ENCODE measurements at regions not wholly inside any gene's neighbourhood (a gene's known extent, or its start where the extent isn't known, plus 50 kb on each side); places are given as distances from the start of the nearest gene placed in this dataset.

- Histone ChIP-seq H3K4me1 (ENCODE audit: insufficient read depth) (peaks cover 4% of the 10 kb centered on the region; the same call in 1 of the 2 replicates), H3K27ac (ENCODE audit: low read depth) (no peak overlapping the region), H4K20me1 (replicated peaks; ENCODE audit: insufficient read depth) (no peaks in the 10 kb centered on the region), H3F3A (replicated peaks; ENCODE audit: low read depth) (no peaks in the 10 kb centered on the region), H3K27me3 (ENCODE audit: insufficient read depth) (no peaks in the 10 kb centered on the region), H3K4me3 (no peak overlapping the region), H3K4me2 (no peak overlapping the region), H2AFZ (peak overlapping the region; percentile 33; the same call in 1 of the 2 replicates), H3K79me2 (replicated peaks; ENCODE audit: insufficient read depth) (no peaks in the 10 kb centered on the region), H3K36me3 (ENCODE audit: insufficient read depth) (no peaks in the 10 kb centered on the region), H3K9me2 (ENCODE audit: insufficient read depth) (no peaks in the 10 kb centered on the region)
- TF ChIP-seq JUNB (IDR thresholded peaks at IDR 0.05; ENCODE audit: unreplicated experiment), result no peak
- TF ChIP-seq, protein P1, sequence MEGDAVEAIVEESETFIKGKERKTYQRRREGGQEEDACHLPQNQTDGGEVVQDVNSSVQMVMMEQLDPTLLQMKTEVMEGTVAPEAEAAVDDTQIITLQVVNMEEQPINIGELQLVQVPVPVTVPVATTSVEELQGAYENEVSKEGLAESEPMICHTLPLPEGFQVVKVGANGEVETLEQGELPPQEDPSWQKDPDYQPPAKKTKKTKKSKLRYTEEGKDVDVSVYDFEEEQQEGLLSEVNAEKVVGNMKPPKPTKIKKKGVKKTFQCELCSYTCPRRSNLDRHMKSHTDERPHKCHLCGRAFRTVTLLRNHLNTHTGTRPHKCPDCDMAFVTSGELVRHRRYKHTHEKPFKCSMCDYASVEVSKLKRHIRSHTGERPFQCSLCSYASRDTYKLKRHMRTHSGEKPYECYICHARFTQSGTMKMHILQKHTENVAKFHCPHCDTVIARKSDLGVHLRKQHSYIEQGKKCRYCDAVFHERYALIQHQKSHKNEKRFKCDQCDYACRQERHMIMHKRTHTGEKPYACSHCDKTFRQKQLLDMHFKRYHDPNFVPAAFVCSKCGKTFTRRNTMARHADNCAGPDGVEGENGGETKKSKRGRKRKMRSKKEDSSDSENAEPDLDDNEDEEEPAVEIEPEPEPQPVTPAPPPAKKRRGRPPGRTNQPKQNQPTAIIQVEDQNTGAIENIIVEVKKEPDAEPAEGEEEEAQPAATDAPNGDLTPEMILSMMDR (conservative IDR thresholded peaks at IDR 0.05; ENCODE audit: low read depth in 2 of 2), result no peak
- no peak for TF ChIP-seq CREB1 (CRISPR knock-in tag; IDR thresholded peaks at IDR 0.05; ENCODE audit: low read depth)
- no peak for TF ChIP-seq ZNF331 (CRISPR knock-in tag; IDR thresholded peaks at IDR 0.05; ENCODE audit: low read depth)
- no peak for TF ChIP-seq EZH2phosphoT487 (IDR thresholded peaks at IDR 0.05; ENCODE audit: unreplicated experiment)
- TF ChIP-seq POLR2AphosphoS5 (IDR thresholded peaks at IDR 0.05; ENCODE audit: low read depth), result no peak
- TF ChIP-seq ZNF462 (CRISPR knock-in tag; IDR thresholded peaks at IDR 0.05), result no peak
- no peak for TF ChIP-seq STAT1 (IDR thresholded peaks at IDR 0.05; ENCODE audit: unreplicated experiment)
- TF ChIP-seq NANOG (IDR thresholded peaks at IDR 0.05; ENCODE audit: borderline replicate concordance), result no peak
- DNase-seq (ENCODE audit: low spot score), result no peak
- Mint-ChIP-seq H3K27me3 (ENCODE audit: insufficient read depth, low read depth, poor library complexity) (no peaks in the 10 kb centered on the region), H3K4me3 (no peak overlapping the region), H3K36me3 (ENCODE audit: low read depth) (no peaks in the 10 kb centered on the region), H3K4me1 (peaks cover 8% of the 10 kb centered on the region; the same call in 2 of the 3 replicates), H3K9me3 (no peaks in the 10 kb centered on the region), H3K27ac (no peak overlapping the region)
- no peak for ATAC-seq
Observed at GRCh38 chr2:226063704-226064440, 664.4 kb downstream of the NYAP2 start.
